NCI-H2029 treated with DMSO at 0.1 percent for 48 hours (cell line): ENCODE measurements at regions not wholly inside any gene's neighbourhood (a gene's known extent, or its start where the extent isn't known, plus 50 kb on each side); places are given as distances from the start of the nearest gene placed in this dataset.
"Not testable (repeated sequence)": the region's sequence is repeated elsewhere in the genome, so short reads cannot be mapped to it uniquely, and the experiment has no call there.

Source experiments
- DNase-seq: peaks from one replicate; lab custom pipeline; 2025; lab: John Stamatoyannopoulos, UW

GRCh38 chr6:122182061-122182460 lies 217.4 kb upstream of the HSF2 start:
- no peak for DNase-seq

DNA sequence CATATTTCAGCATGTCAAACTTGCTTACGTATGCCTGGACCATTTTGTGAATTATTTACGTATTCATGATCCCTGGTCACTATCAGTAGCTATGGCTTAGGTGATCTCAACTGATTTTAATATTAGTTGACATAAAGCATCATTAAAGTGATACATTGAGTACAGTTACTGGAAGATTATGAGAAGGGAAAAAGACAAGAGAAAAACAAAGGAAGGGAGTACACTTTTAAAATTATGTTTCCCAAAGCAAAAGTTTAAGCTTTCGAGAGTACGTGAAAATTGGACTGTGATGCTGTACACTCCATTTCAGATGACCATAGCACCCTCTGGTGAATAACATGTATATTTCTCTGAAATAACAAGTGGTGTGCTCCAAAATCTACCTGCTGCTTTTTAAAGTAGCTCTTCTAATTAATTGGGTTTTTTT lies 215.0 kb upstream of the HSF2 start:
- DNase-seq: no peak

- not testable (repeated sequence) for DNase-seq
Observed at GRCh38 chr6:122185458-122185857, 214.0 kb upstream of the HSF2 start.

- no peak for DNase-seq
Observed at GRCh38 chr6:122187186-122187585, 212.3 kb upstream of the HSF2 start.

DNA sequence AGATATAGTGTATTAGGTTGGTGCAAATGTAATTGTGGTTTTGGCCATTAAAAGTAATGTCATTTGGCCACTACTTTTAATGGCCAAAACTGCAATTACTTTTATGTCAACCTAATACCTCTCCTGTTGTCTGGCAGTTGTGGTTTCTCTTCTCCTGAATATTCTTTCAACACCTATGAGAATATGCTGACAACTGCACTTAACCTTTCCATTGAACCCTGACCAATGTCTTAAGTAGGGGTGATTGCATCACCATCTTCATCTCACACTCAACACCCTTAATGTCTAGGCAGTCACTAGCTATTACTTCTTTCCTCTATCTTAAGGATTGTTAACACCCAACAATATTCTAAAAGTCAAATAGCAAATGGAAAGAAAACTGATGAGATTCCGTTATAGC lies 200.5 kb upstream of the HSF2 start:
- DNase-seq: no peak

DNA sequence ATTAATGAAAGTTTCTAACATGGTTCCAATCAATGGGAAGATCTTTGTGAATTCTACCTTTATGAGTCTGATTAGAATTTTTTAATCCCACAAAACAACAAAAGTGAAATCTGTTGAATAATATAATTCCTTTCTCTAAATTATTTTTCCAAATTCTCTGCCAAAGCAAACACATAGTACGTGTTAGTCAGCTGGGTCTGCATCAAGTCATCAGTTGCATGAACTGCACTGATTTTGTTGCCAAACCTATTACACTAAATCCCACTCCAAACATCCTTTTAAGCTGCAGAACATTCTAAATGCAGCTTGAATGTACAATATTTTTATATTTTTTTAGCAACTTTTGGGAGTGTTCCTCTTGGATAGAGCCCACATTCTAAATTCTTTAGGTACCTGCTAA lies 199.0 kb upstream of the HSF2 start:
- DNase-seq: no peak

- DNase-seq: no peak
Observed at GRCh38 chr6:122202576-122203137, 196.8 kb upstream of the HSF2 start.

- DNase-seq: no peak
Observed at GRCh38 chr6:122207061-122207460, 192.4 kb upstream of the HSF2 start.

GRCh38 chr6:122207794-122208193 lies 191.7 kb upstream of the HSF2 start:
- no peak for DNase-seq

DNA sequence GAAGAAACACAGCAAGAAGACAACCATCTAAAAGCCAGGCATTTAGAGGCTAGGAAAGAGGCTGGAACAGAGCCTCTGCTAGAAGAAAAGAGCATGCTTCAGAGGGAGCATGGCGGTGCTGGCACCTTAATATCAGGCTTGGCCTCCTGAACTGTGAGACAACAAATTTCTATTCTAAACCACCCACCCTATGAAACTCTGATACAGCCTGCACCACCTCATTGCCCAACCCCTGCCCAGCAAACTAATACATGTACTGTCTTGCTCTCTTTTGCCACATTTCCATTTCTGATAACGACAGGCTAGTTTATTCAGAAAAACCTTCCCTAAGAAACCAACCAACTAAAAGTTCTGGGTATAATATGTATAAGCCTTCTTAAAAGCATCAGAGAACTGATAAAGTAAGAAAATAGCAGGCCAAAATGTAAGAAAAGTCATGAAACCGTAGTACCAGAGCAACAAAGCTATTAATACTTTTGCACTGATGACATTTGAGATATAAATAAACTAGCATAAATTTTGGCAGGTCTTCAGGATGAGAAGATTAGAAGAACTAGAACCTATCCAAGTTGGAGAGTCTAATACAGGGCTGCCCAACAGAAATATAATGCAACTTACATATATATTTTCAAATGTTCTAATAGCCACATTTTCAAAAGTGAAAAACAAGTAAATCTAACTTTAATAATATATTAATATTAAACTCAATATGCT lies 184.7 kb upstream of the HSF2 start:
- no peak for DNase-seq

GRCh38 chr6:122220254-122220653 lies 179.2 kb upstream of the HSF2 start:
- DNase-seq: no peak

- DNase-seq: no peak
Observed at GRCh38 chr6:122222761-122223160, 176.7 kb upstream of the HSF2 start.

- DNase-seq: no peak
Observed at GRCh38 chr6:122223251-122223650, 176.2 kb upstream of the HSF2 start.

GRCh38 chr6:122238861-122239260 lies 160.6 kb upstream of the HSF2 start:
- DNase-seq: no peak

DNA sequence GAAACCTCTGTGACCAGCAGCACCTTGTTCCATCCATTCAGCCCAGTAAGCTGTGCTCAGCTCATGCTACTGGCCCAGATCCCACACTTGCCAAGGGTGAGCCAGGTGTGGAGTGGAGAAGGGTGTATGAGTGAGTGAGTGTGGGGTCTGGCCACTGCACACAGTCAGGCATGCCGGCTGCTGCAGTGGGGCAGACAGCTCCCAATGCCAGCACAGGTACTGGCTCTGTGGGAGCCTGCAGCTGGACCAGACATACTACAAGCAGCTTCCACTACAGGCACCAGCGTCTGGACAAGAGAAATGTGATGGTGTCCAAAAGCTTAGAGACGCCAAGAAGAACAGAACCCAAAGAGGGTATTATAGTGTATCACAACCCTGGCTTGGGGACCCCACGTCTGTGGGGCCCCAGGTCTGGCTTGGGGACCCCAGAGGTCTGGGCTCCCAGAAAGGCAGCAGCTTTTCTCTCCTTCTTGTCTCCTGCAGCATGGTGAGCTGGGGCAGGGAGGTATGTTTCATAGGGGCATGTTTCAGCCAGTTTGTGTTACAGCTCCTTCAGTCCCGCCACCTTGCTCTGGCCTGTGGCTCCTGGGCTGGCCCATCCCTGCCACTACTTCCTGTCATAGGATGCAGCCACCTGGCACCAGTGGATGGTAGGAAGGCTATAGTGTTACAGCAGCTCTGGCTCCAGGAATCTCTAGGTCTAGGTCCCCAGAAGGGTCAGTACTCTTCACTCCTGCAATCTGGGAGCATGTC lies 152.4 kb upstream of the HSF2 start:
- no peak for DNase-seq

GRCh38 chr6:122248001-122248669 lies 151.3 kb upstream of the HSF2 start:
- DNase-seq: no peak

- no peak for DNase-seq
Observed at GRCh38 chr6:122248844-122249243, 150.6 kb upstream of the HSF2 start.

DNA sequence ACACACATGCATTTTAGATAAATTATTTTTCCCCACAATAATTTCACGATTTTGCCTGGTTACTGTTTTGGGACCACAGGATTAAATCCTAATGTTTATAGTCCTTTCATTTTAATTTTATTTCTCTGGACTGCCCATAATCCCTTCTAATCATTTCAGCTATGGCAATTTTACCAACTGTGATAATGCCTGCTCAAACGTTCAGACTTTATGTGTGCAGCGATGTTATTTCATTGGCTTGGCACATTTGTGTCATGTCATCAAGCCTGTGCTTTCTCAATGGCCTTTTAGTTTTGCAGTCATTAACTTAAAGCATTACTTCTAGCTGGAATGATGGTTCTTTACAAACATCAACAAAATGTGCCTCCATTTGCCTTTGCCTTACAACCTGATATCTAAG lies 140.6 kb upstream of the HSF2 start:
- DNase-seq: no peak

DNA sequence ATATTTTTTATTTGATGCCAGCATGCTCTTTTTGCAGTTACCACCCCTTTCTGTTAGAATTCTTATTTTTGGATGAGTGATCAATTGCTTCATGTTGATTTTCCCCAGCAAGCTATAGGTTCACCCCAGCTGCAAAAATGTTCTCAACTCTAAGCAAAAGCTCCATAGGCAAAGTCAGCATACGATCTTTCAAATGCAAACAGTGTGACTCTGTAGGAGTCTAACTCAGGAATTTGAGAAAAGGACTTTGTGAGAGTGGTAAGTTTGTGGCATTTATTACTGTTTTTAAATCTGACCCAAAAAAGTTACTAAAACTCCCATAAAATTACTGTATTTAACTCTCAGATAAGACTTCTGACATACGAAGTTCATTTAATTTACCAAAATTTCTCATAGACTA lies 134.9 kb upstream of the HSF2 start:
- no peak for DNase-seq

GRCh38 chr6:122265755-122266154 lies 133.7 kb upstream of the HSF2 start:
- DNase-seq: no peak

DNA sequence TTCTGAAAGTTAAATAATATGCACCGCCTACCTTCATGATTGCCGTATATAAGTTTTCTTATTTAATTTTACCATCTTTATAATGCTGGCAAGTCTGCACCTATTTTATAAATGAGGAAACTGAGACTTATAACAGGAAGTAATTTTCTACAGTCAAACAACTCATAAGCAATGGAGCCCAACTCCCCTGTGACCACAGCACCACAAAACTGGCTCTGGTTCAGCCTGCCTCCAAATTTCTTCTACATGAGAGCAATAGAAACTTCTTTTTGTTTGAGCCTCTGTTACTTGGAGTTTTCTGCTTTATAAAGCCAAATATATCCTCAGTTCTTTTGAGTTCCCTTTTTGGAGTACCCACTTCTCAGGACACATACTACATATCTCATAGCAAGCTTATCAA lies 131.1 kb upstream of the HSF2 start:
- DNase-seq: no peak

- DNase-seq: no peak
Observed at GRCh38 chr6:122276637-122277036, 122.8 kb upstream of the HSF2 start.
